ENCODE measurements at regions not wholly inside any gene's neighbourhood (a gene's known extent, or its start where the extent isn't known, plus 50 kb on each side); places are given as distances from the start of the nearest gene placed in this dataset.

GRCh38 chr9:20291201-20291600 lies 331.1 kb downstream of the MLLT3 start:
- TF ChIP-seq CTCF (conservative IDR thresholded peaks at IDR 0.05; ENCODE audit: control insufficient read depth, insufficient read depth, low read depth, low read length), result no peak
- DNase-seq (ENCODE audit: low read depth), result no peak
- H3K4me3 ChIP-seq (ENCODE audit: control insufficient read depth, low read depth, low read length), result no peak overlapping the region

GRCh38 chr9:20290257-20290656 lies 332.0 kb downstream of the MLLT3 start:
- TF ChIP-seq CTCF (conservative IDR thresholded peaks at IDR 0.05; ENCODE audit: control insufficient read depth, insufficient read depth, low read depth, low read length), result no peak
- H3K4me3 ChIP-seq (ENCODE audit: control insufficient read depth, low read depth, low read length), result no peak overlapping the region
- DNase-seq (ENCODE audit: low read depth), result no peak

- no peak for DNase-seq (ENCODE audit: low read depth)
- H3K4me3 ChIP-seq (ENCODE audit: control insufficient read depth, low read depth, low read length), result no peak overlapping the region
- no peak for TF ChIP-seq CTCF (conservative IDR thresholded peaks at IDR 0.05; ENCODE audit: control insufficient read depth, insufficient read depth, low read depth, low read length)
Observed at GRCh38 chr9:20289423-20290010, 332.8 kb downstream of the MLLT3 start.

- no peak for DNase-seq (ENCODE audit: low read depth)
- no peak overlapping the region for H3K4me3 ChIP-seq (ENCODE audit: control insufficient read depth, low read depth, low read length)
- TF ChIP-seq CTCF (conservative IDR thresholded peaks at IDR 0.05; ENCODE audit: control insufficient read depth, insufficient read depth, low read depth, low read length), result no peak
Observed at GRCh38 chr9:20286969-20287368, 335.3 kb downstream of the MLLT3 start.

GRCh38 chr9:20286154-20286700 lies 336.1 kb downstream of the MLLT3 start:
- no peak for DNase-seq (ENCODE audit: low read depth)
- H3K4me3 ChIP-seq (ENCODE audit: control insufficient read depth, low read depth, low read length), result no peak overlapping the region
- TF ChIP-seq CTCF (conservative IDR thresholded peaks at IDR 0.05; ENCODE audit: control insufficient read depth, insufficient read depth, low read depth, low read length), result no peak

GRCh38 chr9:20284601-20285289 lies 337.6 kb downstream of the MLLT3 start:
- no peak for DNase-seq (ENCODE audit: low read depth)
- H3K4me3 ChIP-seq (ENCODE audit: control insufficient read depth, low read depth, low read length), result no peak overlapping the region
- TF ChIP-seq CTCF (conservative IDR thresholded peaks at IDR 0.05; ENCODE audit: control insufficient read depth, insufficient read depth, low read depth, low read length), result no peak
